NT2/D1 (cell line): ENCODE measurements at regions not wholly inside any gene's neighbourhood (a gene's known extent, or its start where the extent isn't known, plus 50 kb on each side); places are given as distances from the start of the nearest gene placed in this dataset.

Experiments
- SUZ12 ChIP-seq: IDR thresholded peaks from 2 replicates; pipeline ENCODE4 v1.6.1; 2011; ENCODE audit not compliant: insufficient read length, insufficient read depth; ENCODE audit errors: extremely low read depth
- YY1 ChIP-seq: IDR thresholded peaks from 2 replicates; pipeline ENCODE4 v1.6.1; 2011; ENCODE audit not compliant: insufficient read length, insufficient read depth
- ZNF274 ChIP-seq: IDR thresholded peaks from 2 replicates; pipeline ENCODE4 v1.6.1; 2011; ENCODE audit warnings: mild to moderate bottlenecking, low read depth, low read length

DNA sequence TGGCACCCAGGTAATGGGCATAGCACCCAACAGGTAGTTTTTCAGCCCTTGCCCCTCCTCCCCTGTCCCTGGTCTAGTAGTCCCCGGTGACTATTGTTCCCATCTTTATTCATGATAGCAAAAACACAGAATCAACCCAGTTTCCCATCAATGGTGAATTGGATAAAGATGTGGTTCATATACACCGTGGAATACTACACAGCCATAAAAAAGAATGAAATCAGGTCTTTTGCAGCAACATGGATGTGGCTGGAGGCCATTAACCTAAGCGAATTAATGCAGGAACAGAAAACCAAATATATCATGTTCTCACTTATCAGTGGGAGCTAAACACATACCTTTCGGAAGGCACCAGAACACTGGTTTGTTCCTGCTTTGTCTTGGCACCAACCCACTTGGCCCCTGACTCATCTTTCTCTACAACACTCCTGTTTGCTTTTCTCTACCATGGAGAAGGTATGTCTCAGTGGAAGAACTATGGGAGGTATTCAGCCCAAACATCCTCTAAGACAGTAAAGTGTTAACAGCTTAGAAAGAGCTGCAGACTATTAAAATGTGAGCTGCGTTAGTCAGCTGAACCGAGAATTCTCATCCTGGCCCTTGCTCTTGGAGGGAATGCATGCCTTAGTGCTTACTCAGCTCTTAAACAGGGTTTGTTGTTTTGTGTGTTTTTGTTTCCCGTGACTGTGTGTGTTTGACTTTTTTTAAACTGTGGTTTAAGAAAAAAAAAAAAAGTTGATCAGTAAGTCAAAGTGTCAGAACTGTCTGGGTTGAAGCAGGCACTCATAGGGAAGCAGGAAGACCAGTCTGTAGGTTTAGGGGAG lies 203.0 kb downstream of the TOMM20 start:
- TF ChIP-seq ZNF274 (no peak), YY1 (no peak), SUZ12 (no peak)
